Stomach (tissue), 8 donors: ENCODE measurements at regions not wholly inside any gene's neighbourhood (a gene's known extent, or its start where the extent isn't known, plus 50 kb on each side); places are given as distances from the start of the nearest gene placed in this dataset.

Experiments
- DNase-seq, 2 donors: peaks; one replicate each; pipeline versions ENCODE4 v3.0.0 to v3.0.0-alpha.2; 2013 to 2019
- H3K27ac ChIP-seq, 5 donors: fragments of 200-600 bp in 4 of 5; sonication (generic) in 4 of 5; one replicate each; pipeline ENCODE4 v1.5.1; 2013 to 2019; ENCODE audit warnings: mild to moderate bottlenecking in 1 of 5, moderate library complexity in 1 of 5
- H3K27me3 ChIP-seq, 3 donors: fragments of 200-600 bp; sonication (generic); one replicate each; pipeline ENCODE4 v1.5.1; 2017 to 2019; ENCODE audit warnings: mixed run types in 1 of 3
- H3K36me3 ChIP-seq, 4 donors: fragments of 200-600 bp; sonication (generic); 1 replicate in 3 of 4; 2 replicates in 1 of 4; pipeline ENCODE4 v1.5.1; 2016 to 2019
- H3K4me1 ChIP-seq, 4 donors: fragments of 200-600 bp; sonication (generic); one replicate each; pipeline ENCODE4 v1.5.1; 2016 to 2019
- H3K4me3 ChIP-seq, 4 donors: fragments of 200-600 bp; sonication (generic) in 3 of 4; one replicate each; pipeline ENCODE4 v1.5.1; 2016 to 2019; ENCODE audit warnings: mild to moderate bottlenecking in 1 of 4
- H3K9me3 ChIP-seq, 4 donors: fragments of 200-600 bp; sonication (generic); one replicate each; pipeline ENCODE4 v1.5.1; 2016 to 2019
- CTCF ChIP-seq, 7 experiments: fragments of 450-650 bp in 4 of 7; fragments of 200-600 bp in 3 of 7; sonication (generic) in 3 of 7; IDR thresholded peaks; one replicate each; pipeline ENCODE4 v1.5.1; 2016 to 2019; ENCODE audit warnings: antibody characterized with exemption in 7 of 7, control low read depth in 2 of 7, mild to moderate bottlenecking in 1 of 7
- EP300 ChIP-seq: sonication (generic); formaldehyde crosslinking; IDR thresholded peaks from one replicate; pipeline ENCODE4 v1.6.1; 2017; ENCODE audit warnings: antibody characterized with exemption
- POLR2A ChIP-seq, 4 donors: fragments of 450-650 bp; IDR thresholded peaks; one replicate each; pipeline ENCODE4 v1.6.1; 2016; ENCODE audit warnings: antibody characterized with exemption in 4 of 4, control low read depth in 2 of 4, mild to moderate bottlenecking in 1 of 4, moderate library complexity in 1 of 4
- POLR2AphosphoS5 ChIP-seq, 3 donors: sonication (generic); formaldehyde crosslinking; IDR thresholded peaks; one replicate each; pipeline ENCODE4 v1.6.1; 2016; ENCODE audit warnings: antibody characterized with exemption in 3 of 3
- WGBS, 5 donors: extraction: QIAGEN DNeasy Blood & Tissue Kit in 3 of 5; methylation state at CpG; one replicate each; pipeline versions ENCODE4 v1.1.5 to v1.1.7; 2013 to 2018; 5-methylcytosine and 5-hydroxymethylcytosine counted together
- intact Hi-C: fragments of 100-400 bp; cut with DNase I; formaldehyde crosslinking; loops from one replicate; pipeline ENCODE4 v1.15.1; 2023; ENCODE audit warnings: low total_unique reads
- donor health status: healthy with polysubstance abuse.
- donor health status: Bipolar disorder and iron deficiency.
- donor health status: healthy.

- intact Hi-C loops: no loop called here
- Histone ChIP-seq H3K4me3 (no peak overlapping the region), H3K27ac (no peak overlapping the region), H3K36me3 (no peaks in the 10 kb centered on the region), H3K9me3 (no peaks in the 10 kb centered on the region), H3K27me3 (no peaks in the 10 kb centered on the region), H3K4me1 (no peaks in the 10 kb centered on the region)
- DNase-seq: no peak
- 55 to 80% (median 67%) methylated on average over 5 of the region's 5 CpGs for WGBS, 5 donors
- TF ChIP-seq EP300 (no peak), CTCF (IDR thresholded peaks at IDR 0.05) (no peak), POLR2AphosphoS5 (IDR thresholded peaks at IDR 0.05) (no peak), POLR2A (IDR thresholded peaks at IDR 0.05) (no peak)
Observed at GRCh38 chr4:54359919-54360650, 131.0 kb downstream of the PDGFRA start.

- Histone ChIP-seq H3K4me3 (no peak overlapping the region), H3K4me1 (peaks cover 0 to 1% (median 0%) of the 10 kb centered on the region in 4 donors), H3K9me3 (no peaks in the 10 kb centered on the region), H3K27me3 (no peaks in the 10 kb centered on the region), H3K27ac (no peak overlapping the region), H3K36me3 (no peaks in the 10 kb centered on the region)
- intact Hi-C loops: no loop called here
- TF ChIP-seq POLR2AphosphoS5 (IDR thresholded peaks at IDR 0.05) (no peak), POLR2A (IDR thresholded peaks at IDR 0.05) (no peak), CTCF (IDR thresholded peaks at IDR 0.05) (no peak), EP300 (no peak)
- DNase-seq: no peak
- WGBS, 5 donors: 40 to 71% (median 55%) methylated on average over 8 of the region's 8 CpGs
Observed at GRCh38 chr4:54363037-54363436, 133.9 kb downstream of the PDGFRA start.

- 75 to 90% (median 80%) methylated on average over 3 of the region's 3 CpGs for WGBS, 5 donors
- no peaks in the 10 kb centered on the region for H3K9me3 ChIP-seq
- DNase-seq: peak in 1 of 2 donors; percentile 18
- H3K4me1 ChIP-seq: peaks cover 0 to 9% (median 4%) of the 10 kb centered on the region in 4 donors
- TF ChIP-seq POLR2A (IDR thresholded peaks at IDR 0.05) (no peak), CTCF (IDR thresholded peaks at IDR 0.05) (no peak), POLR2AphosphoS5 (IDR thresholded peaks at IDR 0.05) (no peak), EP300 (no peak)
- H3K4me3 ChIP-seq: no peak overlapping the region
- intact Hi-C loops: no loop called here
- no peaks in the 10 kb centered on the region for H3K27me3 ChIP-seq
- no peak overlapping the region for H3K27ac ChIP-seq
- no peaks in the 10 kb centered on the region for H3K36me3 ChIP-seq
Observed at GRCh38 chr4:54365691-54366090, 136.6 kb downstream of the PDGFRA start.

GRCh38 chr4:54367059-54367458 lies 138.0 kb downstream of the PDGFRA start:
- no peaks in the 10 kb centered on the region for H3K36me3 ChIP-seq
- DNase-seq: peak in 1 of 2 donors; percentile 23
- peaks cover 0 to 9% (median 4%) of the 10 kb centered on the region in 4 donors for H3K4me1 ChIP-seq
- no peaks in the 10 kb centered on the region for H3K27me3 ChIP-seq
- H3K4me3 ChIP-seq: no peak overlapping the region
- no peaks in the 10 kb centered on the region for H3K9me3 ChIP-seq
- no peak overlapping the region for H3K27ac ChIP-seq
- intact Hi-C loops: no loop called here
- 53 to 84% (median 65%) methylated on average over 1 of the region's 1 CpG for WGBS, 5 donors
- no peak for TF ChIP-seq CTCF (IDR thresholded peaks at IDR 0.05)
- TF ChIP-seq POLR2AphosphoS5 (IDR thresholded peaks at IDR 0.05): no peak
- TF ChIP-seq EP300: no peak
- TF ChIP-seq POLR2A (IDR thresholded peaks at IDR 0.05): no peak
